Loucy (cell line): ENCODE measurements at regions not wholly inside any gene's neighbourhood (a gene's known extent, or its start where the extent isn't known, plus 50 kb on each side); places are given as distances from the start of the nearest gene placed in this dataset.

Source experiments
- H2AFZ ChIP-seq: fragments of 200-600 bp; sonication (generic); 2 replicates; pipeline ENCODE4 v1.6.0; 2016; ENCODE audit warnings: antibody characterized with exemption, mild to moderate bottlenecking, low read length, moderate library complexity
- H3F3A ChIP-seq: fragments of 200-600 bp; 2 replicates; pipeline ENCODE4 v1.6.0; 2016; ENCODE audit warnings: antibody characterized with exemption, low read depth, mild to moderate bottlenecking
- H3K27me3 ChIP-seq: fragments of 200-600 bp; sonication (generic); 2 replicates; pipeline ENCODE4 v1.6.1; 2014; ENCODE audit warnings: low read length, mild to moderate bottlenecking; ENCODE audit not compliant: insufficient read depth, poor library complexity, severe bottlenecking
- H3K36me3 ChIP-seq: fragments of 200-600 bp; sonication (generic); 2 replicates; pipeline ENCODE4 v1.6.1; 2016; ENCODE audit warnings: low read length; ENCODE audit not compliant: insufficient read depth
- H3K4me1 ChIP-seq: fragments of 200-600 bp; sonication (generic); 2 replicates; pipeline ENCODE4 v1.5.1; 2014; ENCODE audit warnings: low read length, mild to moderate bottlenecking; ENCODE audit not compliant: insufficient read depth, poor library complexity, severe bottlenecking
- H3K4me2 ChIP-seq: fragments of 200-600 bp; sonication (generic); 2 replicates; pipeline ENCODE4 v1.6.0; 2014; ENCODE audit warnings: antibody characterized with exemption, low read length, low read depth, mild to moderate bottlenecking; ENCODE audit not compliant: poor library complexity, severe bottlenecking
- H3K4me3 ChIP-seq: fragments of 200-600 bp; sonication (generic); 2 replicates; pipeline ENCODE4 v1.5.1; 2014; ENCODE audit warnings: low read length, mild to moderate bottlenecking, mixed read lengths; ENCODE audit not compliant: poor library complexity, severe bottlenecking
- H3K79me2 ChIP-seq: fragments of 200-600 bp; sonication (generic); 2 replicates; pipeline ENCODE4 v1.6.1; 2014; ENCODE audit warnings: low read length; ENCODE audit not compliant: insufficient read depth
- H3K9ac ChIP-seq: fragments of 200-600 bp; sonication (generic); 2 replicates; pipeline ENCODE4 v1.6.0; 2014; ENCODE audit warnings: mild to moderate bottlenecking, low read depth, low read length, moderate library complexity; ENCODE audit not compliant: poor library complexity, severe bottlenecking
- H3K9me2 ChIP-seq: fragments of 200-600 bp; sonication (generic); replicated peaks from 2 replicates; pipeline ENCODE4 v1.6.1; 2016; ENCODE audit warnings: low read depth, low read length, mixed read lengths
- H3K9me3 ChIP-seq: fragments of 200-600 bp; sonication (generic); 2 replicates; pipeline ENCODE4 v1.6.1; 2014; ENCODE audit warnings: mild to moderate bottlenecking, antibody characterized with exemption, low read length, low read depth; ENCODE audit not compliant: insufficient read depth
- H4K20me1 ChIP-seq: fragments of 200-600 bp; sonication (generic); 2 replicates; pipeline ENCODE4 v1.6.0; 2014; ENCODE audit warnings: antibody characterized with exemption, low read length, mild to moderate bottlenecking; ENCODE audit not compliant: insufficient read depth, poor library complexity, severe bottlenecking
- CTCF ChIP-seq: fragments of 200-600 bp; sonication (generic); conservative IDR thresholded peaks from 2 replicates; pipeline ENCODE4 v1.5.1; 2014; ENCODE audit warnings: mild to moderate bottlenecking, antibody characterized with exemption, low read length
- EZH2phosphoT487 ChIP-seq: fragments of 200-600 bp; IDR thresholded peaks from 2 replicates; pipeline ENCODE4 v1.6.1; 2018; ENCODE audit warnings: antibody characterized with exemption, mild to moderate bottlenecking, moderate library complexity, borderline replicate concordance

- Histone ChIP-seq H4K20me1 (no peaks in the 10 kb centered on the region), H3K4me2 (no peak overlapping the region), H3K36me3 (no peaks in the 10 kb centered on the region), H3K79me2 (no peaks in the 10 kb centered on the region), H3K4me3 (no peak overlapping the region), H3K9me3 (no peaks in the 10 kb centered on the region), H3K4me1 (no peaks in the 10 kb centered on the region), H3K9me2 (no peaks in the 10 kb centered on the region), H3K9ac (no peak overlapping the region), H3K27me3 (no peaks in the 10 kb centered on the region), H3F3A (no peaks in the 10 kb centered on the region), H2AFZ (no peak overlapping the region)
- TF ChIP-seq EZH2phosphoT487 (no peak), CTCF (no peak)
These were observed 358.0 kb upstream of the CDH4 start for GRCh38 chr20:60894091-60894490.

GRCh38 chr20:60895363-60896079 lies 356.5 kb upstream of the CDH4 start:
- no peak overlapping the region for H3K9ac ChIP-seq
- H3K4me3 ChIP-seq: no peak overlapping the region
- H3K79me2 ChIP-seq: no peaks in the 10 kb centered on the region
- no peak overlapping the region for H3K4me2 ChIP-seq
- H3K9me2 ChIP-seq: no peaks in the 10 kb centered on the region
- H3K4me1 ChIP-seq: no peaks in the 10 kb centered on the region
- no peaks in the 10 kb centered on the region for H3K36me3 ChIP-seq
- H3F3A ChIP-seq: no peaks in the 10 kb centered on the region
- H3K9me3 ChIP-seq: no peaks in the 10 kb centered on the region
- no peaks in the 10 kb centered on the region for H4K20me1 ChIP-seq
- no peaks in the 10 kb centered on the region for H3K27me3 ChIP-seq
- H2AFZ ChIP-seq: no peak overlapping the region
- TF ChIP-seq CTCF (no peak), EZH2phosphoT487 (no peak)

- Histone ChIP-seq H3K79me2 (no peaks in the 10 kb centered on the region), H3K4me1 (no peaks in the 10 kb centered on the region), H4K20me1 (no peaks in the 10 kb centered on the region), H2AFZ (no peak overlapping the region), H3K9me3 (no peaks in the 10 kb centered on the region), H3K27me3 (no peaks in the 10 kb centered on the region), H3K9me2 (no peaks in the 10 kb centered on the region), H3K4me3 (no peak overlapping the region), H3K9ac (no peak overlapping the region), H3F3A (no peaks in the 10 kb centered on the region), H3K36me3 (no peaks in the 10 kb centered on the region), H3K4me2 (no peak overlapping the region)
- TF ChIP-seq CTCF (no peak), EZH2phosphoT487 (no peak)
These were observed 354.1 kb upstream of the CDH4 start for GRCh38 chr20:60897976-60898375.
